H1 (cell line): ENCODE measurements at regions not wholly inside any gene's neighbourhood (a gene's known extent, or its start where the extent isn't known, plus 50 kb on each side); places are given as distances from the start of the nearest gene placed in this dataset.

Experiments used
- CHD7 ChIP-seq: fragments of 300-600 bp; sonication (generic); IDR thresholded peaks from 2 replicates; pipeline ENCODE4 v1.7.1; 2012; ENCODE audit warnings: low read length, moderate library complexity, mild to moderate bottlenecking, inconsistent platforms; ENCODE audit not compliant: insufficient replicate concordance
- TCF12 ChIP-seq: IDR thresholded peaks from 2 replicates; pipeline ENCODE4 v1.6.1; 2011; ENCODE audit warnings: low read depth, mild to moderate bottlenecking, low read length

GRCh38 chr13:89880201-89880600, 1467.3 kb upstream of the MIR17HG start (continued):
- TF ChIP-seq CHD7 (no peak), TCF12 (no peak)
